ENCODE measurements at regions not wholly inside any gene's neighbourhood (a gene's known extent, or its start where the extent isn't known, plus 50 kb on each side); places are given as distances from the start of the nearest gene placed in this dataset.

- Histone ChIP-seq H3K4me3 (no peak overlapping the region), H3K9ac (ENCODE audit: control insufficient read depth, insufficient read depth, low read length) (no peak overlapping the region), H3K4me2 (ENCODE audit: control insufficient read depth, insufficient read depth) (no peak overlapping the region), H3K9me3 (replicated peaks; ENCODE audit: control insufficient read depth, insufficient read depth, low read length) (no peaks in the 10 kb centered on the region), H3K79me2 (ENCODE audit: control insufficient read depth, insufficient read depth, low read length) (no peaks in the 10 kb centered on the region), H3K27me3 (replicated peaks in 1 of 2; ENCODE audit: control insufficient read depth in 2 of 2, insufficient read depth in 2 of 2, low read length in 1 of 2) (no peaks in the 10 kb centered on the region), H3K27ac (ENCODE audit: control insufficient read depth, insufficient read depth) (no peak overlapping the region), H3K36me3 (ENCODE audit: control insufficient read depth in 2 of 2, insufficient read depth in 2 of 2, low read length in 1 of 2) (no peaks in the 10 kb centered on the region), H3K4me1 (ENCODE audit: control insufficient read depth, insufficient read depth, low read length) (no peaks in the 10 kb centered on the region), H4K20me1 (ENCODE audit: control insufficient read depth, insufficient read depth) (no peaks in the 10 kb centered on the region), H2AFZ (ENCODE audit: control insufficient read depth, low read depth, low read length) (no peak overlapping the region)
- POLR2A ChIA-PET, result no interaction called here
- WGBS (ENCODE audit: insufficient coverage, insufficient replicate concordance, low lambda C conversion rate, missing lambda C conversion rate), result 100% methylated on average over 2 of the region's 2 CpGs
- DNase-seq (ENCODE audit: low read depth, low spot score), result no peak
- no peak for ATAC-seq
- FAIRE-seq, result no peak
- TF ChIP-seq SMAD1 (IDR thresholded peaks at IDR 0.05; ENCODE audit: low read depth, partially characterized antibody) (no peak), ZNF24 (IDR thresholded peaks at IDR 0.05) (no peak), CREB1 (IDR thresholded peaks at IDR 0.05; ENCODE audit: low read depth) (no peak), FOXM1 (IDR thresholded peaks at IDR 0.05; ENCODE audit: low read depth, low read length) (no peak), SKIL (IDR thresholded peaks at IDR 0.05; ENCODE audit: low read depth, poor library complexity, severe bottlenecking) (no peak)
- SMC1A ChIA-PET (ENCODE audit: uncharacterized antibody, unreplicated experiment), result no interaction called here
- in situ Hi-C loops (cut with MboI) (no loop called here), intact Hi-C loops (cut with micrococcal nuclease; ENCODE audit: unreplicated experiment) (no loop called here)
- CTCF ChIA-PET, result no interaction called here
- no TSS peak for BruUV-seq (replicated peaks)
- RAD21 ChIA-PET (ENCODE audit: unreplicated experiment), result no interaction called here
Measured at GRCh38 chr10:8318956-8319355, 264.5 kb downstream of the GATA3 start.

DNA sequence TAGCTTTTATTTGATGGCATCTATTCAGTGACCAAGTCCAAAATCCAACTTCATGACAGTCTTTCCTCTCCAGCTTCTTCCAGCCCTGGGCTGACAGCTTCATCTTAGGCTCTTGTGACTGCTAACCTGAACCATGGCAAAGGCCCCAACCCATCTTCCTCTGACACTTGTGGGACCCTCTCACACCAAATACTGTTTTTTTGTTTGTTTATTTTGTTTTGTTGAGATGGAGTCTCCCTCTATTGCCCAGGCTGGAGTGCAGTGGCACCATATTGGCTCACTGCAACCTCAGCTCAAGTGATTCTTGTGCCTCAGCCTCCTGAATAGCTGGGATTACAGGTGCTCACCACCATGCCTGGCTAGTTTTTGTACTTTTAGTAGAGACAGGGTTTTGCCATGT lies 265.2 kb downstream of the GATA3 start:
- ATAC-seq, result no peak
- in situ Hi-C loops (cut with MboI) (no loop called here), intact Hi-C loops (cut with micrococcal nuclease; ENCODE audit: unreplicated experiment) (no loop called here)
- Histone ChIP-seq H4K20me1 (ENCODE audit: control insufficient read depth, insufficient read depth) (no peaks in the 10 kb centered on the region), H3K27me3 (replicated peaks in 1 of 2; ENCODE audit: control insufficient read depth in 2 of 2, insufficient read depth in 2 of 2, low read length in 1 of 2) (no peaks in the 10 kb centered on the region), H3K9ac (ENCODE audit: control insufficient read depth, insufficient read depth, low read length) (no peak overlapping the region), H3K4me1 (ENCODE audit: control insufficient read depth, insufficient read depth, low read length) (no peaks in the 10 kb centered on the region), H2AFZ (ENCODE audit: control insufficient read depth, low read depth, low read length) (no peak overlapping the region), H3K9me3 (replicated peaks; ENCODE audit: control insufficient read depth, insufficient read depth, low read length) (no peaks in the 10 kb centered on the region), H3K4me2 (ENCODE audit: control insufficient read depth, insufficient read depth) (no peak overlapping the region), H3K36me3 (ENCODE audit: control insufficient read depth in 2 of 2, insufficient read depth in 2 of 2, low read length in 1 of 2) (no peaks in the 10 kb centered on the region), H3K79me2 (ENCODE audit: control insufficient read depth, insufficient read depth, low read length) (no peaks in the 10 kb centered on the region), H3K27ac (ENCODE audit: control insufficient read depth, insufficient read depth) (no peak overlapping the region), H3K4me3 (no peak overlapping the region)
- DNase-seq (ENCODE audit: low read depth, low spot score), result no peak
- RAD21 ChIA-PET (ENCODE audit: unreplicated experiment), result no interaction called here
- CTCF ChIA-PET, result interaction anchor here (0.6 kb wide), 1 partner anchor 279 kb away, joined by 4 read pairs; no protein-coding TSS in a partner anchor
- POLR2A ChIA-PET, result no interaction called here
- SMC1A ChIA-PET (ENCODE audit: uncharacterized antibody, unreplicated experiment), result no interaction called here
- no TSS peak for BruUV-seq (replicated peaks)
- no peak for FAIRE-seq
- TF ChIP-seq POU2F2 (IDR thresholded peaks at IDR 0.05; ENCODE audit: borderline replicate concordance, low read depth, low read length) (no peak), SUZ12 (IDR thresholded peaks at IDR 0.05; ENCODE audit: unreplicated experiment) (no peak), YY1 (IDR thresholded peaks at IDR 0.05; ENCODE audit: low read depth, low read length) (no peak), SMAD5 (IDR thresholded peaks at IDR 0.05; ENCODE audit: low read depth) (no peak), GATAD2B (conservative IDR thresholded peaks at IDR 0.05; ENCODE audit: low read depth) (no peak), CHD2 (IDR thresholded peaks at IDR 0.05; ENCODE audit: borderline replicate concordance, low read depth, low read length) (no peak)
- TF ChIP-seq, protein P1, sequence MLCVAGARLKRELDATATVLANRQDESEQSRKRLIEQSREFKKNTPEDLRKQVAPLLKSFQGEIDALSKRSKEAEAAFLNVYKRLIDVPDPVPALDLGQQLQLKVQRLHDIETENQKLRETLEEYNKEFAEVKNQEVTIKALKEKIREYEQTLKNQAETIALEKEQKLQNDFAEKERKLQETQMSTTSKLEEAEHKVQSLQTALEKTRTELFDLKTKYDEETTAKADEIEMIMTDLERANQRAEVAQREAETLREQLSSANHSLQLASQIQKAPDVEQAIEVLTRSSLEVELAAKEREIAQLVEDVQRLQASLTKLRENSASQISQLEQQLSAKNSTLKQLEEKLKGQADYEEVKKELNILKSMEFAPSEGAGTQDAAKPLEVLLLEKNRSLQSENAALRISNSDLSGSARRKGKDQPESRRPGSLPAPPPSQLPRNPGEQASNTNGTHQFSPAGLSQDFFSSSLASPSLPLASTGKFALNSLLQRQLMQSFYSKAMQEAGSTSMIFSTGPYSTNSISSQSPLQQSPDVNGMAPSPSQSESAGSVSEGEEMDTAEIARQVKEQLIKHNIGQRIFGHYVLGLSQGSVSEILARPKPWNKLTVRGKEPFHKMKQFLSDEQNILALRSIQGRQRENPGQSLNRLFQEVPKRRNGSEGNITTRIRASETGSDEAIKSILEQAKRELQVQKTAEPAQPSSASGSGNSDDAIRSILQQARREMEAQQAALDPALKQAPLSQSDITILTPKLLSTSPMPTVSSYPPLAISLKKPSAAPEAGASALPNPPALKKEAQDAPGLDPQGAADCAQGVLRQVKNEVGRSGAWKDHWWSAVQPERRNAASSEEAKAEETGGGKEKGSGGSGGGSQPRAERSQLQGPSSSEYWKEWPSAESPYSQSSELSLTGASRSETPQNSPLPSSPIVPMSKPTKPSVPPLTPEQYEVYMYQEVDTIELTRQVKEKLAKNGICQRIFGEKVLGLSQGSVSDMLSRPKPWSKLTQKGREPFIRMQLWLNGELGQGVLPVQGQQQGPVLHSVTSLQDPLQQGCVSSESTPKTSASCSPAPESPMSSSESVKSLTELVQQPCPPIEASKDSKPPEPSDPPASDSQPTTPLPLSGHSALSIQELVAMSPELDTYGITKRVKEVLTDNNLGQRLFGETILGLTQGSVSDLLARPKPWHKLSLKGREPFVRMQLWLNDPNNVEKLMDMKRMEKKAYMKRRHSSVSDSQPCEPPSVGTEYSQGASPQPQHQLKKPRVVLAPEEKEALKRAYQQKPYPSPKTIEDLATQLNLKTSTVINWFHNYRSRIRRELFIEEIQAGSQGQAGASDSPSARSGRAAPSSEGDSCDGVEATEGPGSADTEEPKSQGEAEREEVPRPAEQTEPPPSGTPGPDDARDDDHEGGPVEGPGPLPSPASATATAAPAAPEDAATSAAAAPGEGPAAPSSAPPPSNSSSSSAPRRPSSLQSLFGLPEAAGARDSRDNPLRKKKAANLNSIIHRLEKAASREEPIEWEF (IDR thresholded peaks at IDR 0.05; ENCODE audit: insufficient replicate concordance, low read depth, low read length), result no peak
